ENCODE measurements at regions not wholly inside any gene's neighbourhood (a gene's known extent, or its start where the extent isn't known, plus 50 kb on each side); places are given as distances from the start of the nearest gene placed in this dataset.

DNA sequence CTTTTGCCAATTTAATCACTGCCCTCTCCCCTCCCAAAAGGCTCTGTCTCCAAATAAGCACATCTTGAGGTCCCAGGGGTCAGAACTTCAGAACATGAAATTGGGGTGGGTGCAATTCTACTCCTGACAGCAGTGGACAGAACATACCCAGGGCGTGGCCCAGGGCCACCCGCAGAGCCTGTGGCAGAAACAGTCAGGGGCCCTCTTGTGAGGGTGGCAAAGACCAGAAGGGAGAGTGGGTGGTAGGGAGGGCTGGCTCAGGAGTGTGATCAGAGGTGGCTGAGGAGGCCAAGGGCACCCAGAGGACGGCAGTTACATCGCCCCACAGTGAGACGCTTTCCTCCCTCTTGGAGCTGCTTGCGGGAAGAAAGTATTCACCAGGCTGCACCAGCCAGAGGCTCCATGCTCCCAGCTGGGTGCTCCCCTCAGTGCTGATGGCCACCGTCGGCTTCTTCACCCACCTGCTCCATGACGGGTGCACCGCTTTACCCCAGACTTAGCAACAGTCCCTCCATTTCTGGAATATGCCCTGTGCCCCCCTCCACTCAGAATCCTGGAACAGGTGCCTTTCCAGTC is 1388.0 kb downstream of the BRD1 start:
- TF ChIP-seq, protein P1, sequence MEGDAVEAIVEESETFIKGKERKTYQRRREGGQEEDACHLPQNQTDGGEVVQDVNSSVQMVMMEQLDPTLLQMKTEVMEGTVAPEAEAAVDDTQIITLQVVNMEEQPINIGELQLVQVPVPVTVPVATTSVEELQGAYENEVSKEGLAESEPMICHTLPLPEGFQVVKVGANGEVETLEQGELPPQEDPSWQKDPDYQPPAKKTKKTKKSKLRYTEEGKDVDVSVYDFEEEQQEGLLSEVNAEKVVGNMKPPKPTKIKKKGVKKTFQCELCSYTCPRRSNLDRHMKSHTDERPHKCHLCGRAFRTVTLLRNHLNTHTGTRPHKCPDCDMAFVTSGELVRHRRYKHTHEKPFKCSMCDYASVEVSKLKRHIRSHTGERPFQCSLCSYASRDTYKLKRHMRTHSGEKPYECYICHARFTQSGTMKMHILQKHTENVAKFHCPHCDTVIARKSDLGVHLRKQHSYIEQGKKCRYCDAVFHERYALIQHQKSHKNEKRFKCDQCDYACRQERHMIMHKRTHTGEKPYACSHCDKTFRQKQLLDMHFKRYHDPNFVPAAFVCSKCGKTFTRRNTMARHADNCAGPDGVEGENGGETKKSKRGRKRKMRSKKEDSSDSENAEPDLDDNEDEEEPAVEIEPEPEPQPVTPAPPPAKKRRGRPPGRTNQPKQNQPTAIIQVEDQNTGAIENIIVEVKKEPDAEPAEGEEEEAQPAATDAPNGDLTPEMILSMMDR (IDR thresholded peaks at IDR 0.05): no peak
- no peak for TF ChIP-seq POLR2A (IDR thresholded peaks at IDR 0.05)
